ACC112 (cell line): ENCODE measurements at regions not wholly inside any gene's neighbourhood (a gene's known extent, or its start where the extent isn't known, plus 50 kb on each side); places are given as distances from the start of the nearest gene placed in this dataset.

Source experiments
- H2AFZ ChIP-seq: fragments of 200-600 bp; sonication (generic); one replicate; pipeline ENCODE4 v1.6.0; 2017; ENCODE audit warnings: antibody characterized with exemption, low read length; ENCODE audit not compliant: unreplicated experiment
- H3K27ac ChIP-seq: fragments of 200-600 bp; sonication (generic); 2 replicates; pipeline ENCODE4 v1.5.1; 2014; ENCODE audit warnings: low read depth, mild to moderate bottlenecking, antibody characterized with exemption, low read length, moderate library complexity
- H3K27me3 ChIP-seq: fragments of 200-600 bp; sonication (generic); 2 replicates; pipeline ENCODE4 v1.6.1; 2014; ENCODE audit warnings: mild to moderate bottlenecking, antibody characterized with exemption, low read length, moderate library complexity, mixed read lengths; ENCODE audit not compliant: insufficient read depth
- H3K36me3 ChIP-seq: fragments of 200-600 bp; sonication (generic); 2 replicates; pipeline ENCODE4 v1.6.1; 2016; ENCODE audit warnings: mild to moderate bottlenecking, antibody characterized with exemption, low read length, moderate library complexity, mixed read lengths; ENCODE audit not compliant: insufficient read depth
- H3K4me1 ChIP-seq: fragments of 200-600 bp; sonication (generic); one replicate; pipeline ENCODE4 v1.6.1; 2016; ENCODE audit warnings: low read length, mixed read lengths; ENCODE audit not compliant: insufficient read depth, unreplicated experiment, control insufficient read depth
- H3K4me3 ChIP-seq: fragments of 200-600 bp; sonication (generic); 2 replicates; pipeline ENCODE4 v1.5.1; 2014; ENCODE audit warnings: mild to moderate bottlenecking, low read depth, low read length
- H3K79me2 ChIP-seq: fragments of 200-600 bp; sonication (generic); one replicate; pipeline ENCODE4 v1.6.0; 2016; ENCODE audit warnings: low read length; ENCODE audit not compliant: control insufficient read depth, unreplicated experiment, insufficient read depth

- Histone ChIP-seq H3K4me3 (no peak overlapping the region), H3K27ac (no peak overlapping the region), H3K27me3 (peaks cover 63% of the 10 kb centered on the region), H3K4me1 (no peaks in the 10 kb centered on the region), H3K36me3 (no peaks in the 10 kb centered on the region), H2AFZ (no peak overlapping the region), H3K79me2 (no peaks in the 10 kb centered on the region)
These were observed 59.8 kb upstream of the GPM6A start for GRCh38 chr4:175871774-175872405.

- H3K79me2 ChIP-seq: no peaks in the 10 kb centered on the region
- H3K36me3 ChIP-seq: no peaks in the 10 kb centered on the region
- no peak overlapping the region for H2AFZ ChIP-seq
- H3K27ac ChIP-seq: no peak overlapping the region
- H3K27me3 ChIP-seq: peaks cover 47% of the 10 kb centered on the region
- no peak overlapping the region for H3K4me3 ChIP-seq
- no peaks in the 10 kb centered on the region for H3K4me1 ChIP-seq
These were observed 61.6 kb upstream of the GPM6A start for GRCh38 chr4:175873707-175874106.

- Histone ChIP-seq H3K36me3 (no peaks in the 10 kb centered on the region), H3K79me2 (no peaks in the 10 kb centered on the region), H2AFZ (no peak overlapping the region), H3K27me3 (peaks cover 43% of the 10 kb centered on the region), H3K27ac (no peak overlapping the region), H3K4me1 (no peaks in the 10 kb centered on the region), H3K4me3 (no peak overlapping the region)
These were observed 62.2 kb upstream of the GPM6A start for GRCh38 chr4:175874306-175874705.

GRCh38 chr4:175875993-175876771 is 64.1 kb upstream of the GPM6A start:
- Histone ChIP-seq H3K36me3 (no peaks in the 10 kb centered on the region), H2AFZ (no peak overlapping the region), H3K27ac (no peak overlapping the region), H3K79me2 (no peaks in the 10 kb centered on the region), H3K27me3 (peaks cover 43% of the 10 kb centered on the region), H3K4me1 (no peaks in the 10 kb centered on the region), H3K4me3 (no peak overlapping the region)

- H3K79me2 ChIP-seq: no peaks in the 10 kb centered on the region
- H3K36me3 ChIP-seq: no peaks in the 10 kb centered on the region
- H3K4me3 ChIP-seq: no peak overlapping the region
- H3K4me1 ChIP-seq: no peaks in the 10 kb centered on the region
- H2AFZ ChIP-seq: no peak overlapping the region
- H3K27me3 ChIP-seq: no peaks in the 10 kb centered on the region
- no peak overlapping the region for H3K27ac ChIP-seq
These were observed 70.8 kb upstream of the GPM6A start for GRCh38 chr4:175882891-175883290.

GRCh38 chr4:175884048-175884447 is 72.0 kb upstream of the GPM6A start:
- Histone ChIP-seq H2AFZ (no peak overlapping the region), H3K36me3 (no peaks in the 10 kb centered on the region), H3K79me2 (no peaks in the 10 kb centered on the region), H3K4me3 (no peak overlapping the region), H3K27me3 (no peaks in the 10 kb centered on the region), H3K4me1 (no peaks in the 10 kb centered on the region), H3K27ac (no peak overlapping the region)

DNA sequence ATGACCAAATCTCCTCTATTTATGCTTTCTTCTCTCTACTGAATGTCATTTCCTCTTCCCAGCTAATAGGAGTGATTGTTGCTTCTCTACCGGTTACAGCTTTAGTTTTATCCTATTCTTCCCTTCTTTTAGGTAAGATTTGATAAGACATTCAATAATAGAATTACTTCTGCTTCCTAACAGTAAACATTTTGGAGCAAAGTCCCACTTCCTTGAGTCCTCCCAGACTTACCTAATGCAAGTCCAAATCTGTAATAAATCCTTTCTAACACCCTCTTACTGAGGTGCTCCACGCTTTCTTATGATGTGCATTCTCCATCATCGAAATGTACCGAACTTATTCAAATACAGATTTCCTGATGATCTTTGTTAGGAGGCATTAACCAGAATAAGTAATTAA is 79.2 kb upstream of the GPM6A start:
- peaks cover 38% of the 10 kb centered on the region for H3K27me3 ChIP-seq
- no peak overlapping the region for H3K27ac ChIP-seq
- no peak overlapping the region for H3K4me3 ChIP-seq
- H2AFZ ChIP-seq: no peak overlapping the region
- no peaks in the 10 kb centered on the region for H3K79me2 ChIP-seq
- H3K36me3 ChIP-seq: no peaks in the 10 kb centered on the region
- no peaks in the 10 kb centered on the region for H3K4me1 ChIP-seq

DNA sequence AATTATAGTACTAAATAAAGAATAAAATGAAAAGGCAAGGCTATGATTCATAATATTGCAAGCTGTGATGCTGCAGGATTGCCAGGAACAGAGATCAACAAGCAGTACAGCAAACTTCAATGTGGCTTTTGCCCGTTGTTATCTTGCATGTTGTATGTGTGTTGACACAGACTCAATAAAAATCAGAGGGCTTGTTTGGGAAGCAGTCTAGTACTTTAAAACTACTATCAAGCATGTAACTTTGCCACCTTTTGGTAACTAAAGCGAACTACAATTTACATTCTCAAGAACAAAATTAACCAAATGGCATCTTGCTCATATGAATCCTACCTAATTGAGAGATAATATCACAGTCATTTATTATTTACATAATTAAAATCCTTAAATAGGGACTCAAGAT is 79.8 kb upstream of the GPM6A start:
- peaks cover 38% of the 10 kb centered on the region for H3K27me3 ChIP-seq
- no peaks in the 10 kb centered on the region for H3K4me1 ChIP-seq
- no peak overlapping the region for H3K4me3 ChIP-seq
- H3K79me2 ChIP-seq: no peaks in the 10 kb centered on the region
- H2AFZ ChIP-seq: no peak overlapping the region
- H3K27ac ChIP-seq: no peak overlapping the region
- no peaks in the 10 kb centered on the region for H3K36me3 ChIP-seq

- Histone ChIP-seq H3K4me3 (no peak overlapping the region), H3K27me3 (peaks cover 55% of the 10 kb centered on the region), H3K4me1 (no peaks in the 10 kb centered on the region), H3K36me3 (no peaks in the 10 kb centered on the region), H2AFZ (no peak overlapping the region), H3K79me2 (no peaks in the 10 kb centered on the region), H3K27ac (no peak overlapping the region)
These were observed 93.9 kb upstream of the GPM6A start for GRCh38 chr4:175905925-175906324.

- Histone ChIP-seq H3K4me1 (no peaks in the 10 kb centered on the region), H3K27ac (no peak overlapping the region), H3K27me3 (peaks cover 56% of the 10 kb centered on the region), H3K79me2 (no peaks in the 10 kb centered on the region), H3K36me3 (no peaks in the 10 kb centered on the region), H2AFZ (no peak overlapping the region), H3K4me3 (no peak overlapping the region)
These were observed 94.3 kb upstream of the GPM6A start for GRCh38 chr4:175906384-175906783.

GRCh38 chr4:175910700-175911099 is 98.6 kb upstream of the GPM6A start:
- H3K4me3 ChIP-seq: no peak overlapping the region

More at GRCh38 chr4:175910700-175911099, 98.6 kb upstream of the GPM6A start:
- Histone ChIP-seq H3K79me2 (no peaks in the 10 kb centered on the region), H3K36me3 (no peaks in the 10 kb centered on the region), H2AFZ (no peak overlapping the region), H3K4me1 (no peaks in the 10 kb centered on the region), H3K27me3 (peaks cover 36% of the 10 kb centered on the region), H3K27ac (no peak overlapping the region)
